Cerebellar cortex (tissue), 1 donor: ENCODE measurements at regions not wholly inside any gene's neighbourhood (a gene's known extent, or its start where the extent isn't known, plus 50 kb on each side); places are given as distances from the start of the nearest gene placed in this dataset.

Source experiments
- DNase-seq: peaks from one replicate; pipeline ENCODE4 v3.0.0-alpha.2; 2015; ENCODE audit warnings: low spot score

DNA sequence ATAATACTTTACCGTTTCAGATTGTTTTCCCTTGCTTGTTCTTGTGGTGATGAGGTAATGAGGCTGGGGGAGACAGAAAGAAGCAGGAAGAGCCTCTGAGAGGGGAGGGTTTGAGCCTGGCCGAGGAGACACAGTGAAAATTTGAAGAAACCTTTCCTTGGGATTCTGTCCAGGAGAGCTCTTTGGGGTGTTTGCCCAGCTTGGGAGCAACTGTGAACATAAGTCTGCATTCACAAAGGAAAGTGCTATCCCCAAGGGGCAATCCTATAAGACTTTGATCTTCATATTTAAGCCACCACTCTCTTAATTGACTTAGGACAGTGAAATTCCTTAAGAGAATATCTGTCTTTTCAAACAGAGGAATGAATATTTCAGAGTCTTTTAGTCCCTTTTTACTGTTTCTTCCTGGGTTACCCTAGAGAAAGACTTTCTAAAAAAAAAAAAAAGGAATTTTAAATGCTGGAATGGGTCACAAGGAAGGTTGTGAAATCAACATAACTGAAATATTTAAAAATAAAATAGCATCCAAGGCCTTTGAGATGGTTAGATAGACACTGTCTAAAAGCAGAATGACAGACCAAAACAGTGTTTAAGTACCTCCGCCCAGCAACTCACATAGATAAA, 52.5 kb upstream of the STAM2 start:
- DNase-seq, result no peak

DNA sequence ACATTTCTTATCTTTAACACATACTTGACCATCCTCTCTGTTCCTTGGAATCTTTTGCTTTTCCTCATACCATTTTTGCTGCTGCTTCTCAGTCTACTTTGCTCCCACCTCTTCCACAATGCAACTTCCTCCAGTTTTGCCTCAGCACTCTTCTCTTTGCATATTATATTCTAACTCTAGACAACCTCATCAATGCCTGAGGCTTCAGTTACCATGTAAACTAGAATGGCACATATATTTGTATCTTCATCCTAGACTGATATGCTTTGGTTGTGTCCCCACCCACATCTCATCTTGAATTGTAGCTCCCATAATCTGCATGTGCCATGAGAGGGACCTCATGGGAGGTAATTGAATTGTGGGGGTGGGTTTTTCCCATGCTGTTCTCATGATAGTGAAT, 55.9 kb upstream of the STAM2 start:
- DNase-seq, result no peak

DNA sequence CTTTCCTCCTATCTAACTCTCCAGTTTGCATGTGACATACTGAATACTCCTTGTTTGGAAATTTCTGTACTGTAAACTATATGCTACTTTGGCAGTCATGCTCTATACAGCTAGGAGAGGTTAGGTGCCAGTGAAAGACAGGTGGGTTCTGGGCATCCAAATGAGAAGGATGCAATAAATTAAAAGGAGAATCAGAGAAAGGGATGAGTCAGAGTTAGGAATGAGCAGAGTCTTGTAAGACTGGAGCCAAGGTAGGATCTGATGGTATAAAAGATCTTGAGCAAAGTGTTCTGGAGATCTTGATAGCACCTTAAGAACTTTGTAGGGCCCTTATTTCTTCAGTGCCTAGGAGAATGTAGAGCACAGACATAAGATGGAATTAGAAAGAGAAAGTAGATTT, 58.7 kb upstream of the STAM2 start:
- no peak for DNase-seq

DNA sequence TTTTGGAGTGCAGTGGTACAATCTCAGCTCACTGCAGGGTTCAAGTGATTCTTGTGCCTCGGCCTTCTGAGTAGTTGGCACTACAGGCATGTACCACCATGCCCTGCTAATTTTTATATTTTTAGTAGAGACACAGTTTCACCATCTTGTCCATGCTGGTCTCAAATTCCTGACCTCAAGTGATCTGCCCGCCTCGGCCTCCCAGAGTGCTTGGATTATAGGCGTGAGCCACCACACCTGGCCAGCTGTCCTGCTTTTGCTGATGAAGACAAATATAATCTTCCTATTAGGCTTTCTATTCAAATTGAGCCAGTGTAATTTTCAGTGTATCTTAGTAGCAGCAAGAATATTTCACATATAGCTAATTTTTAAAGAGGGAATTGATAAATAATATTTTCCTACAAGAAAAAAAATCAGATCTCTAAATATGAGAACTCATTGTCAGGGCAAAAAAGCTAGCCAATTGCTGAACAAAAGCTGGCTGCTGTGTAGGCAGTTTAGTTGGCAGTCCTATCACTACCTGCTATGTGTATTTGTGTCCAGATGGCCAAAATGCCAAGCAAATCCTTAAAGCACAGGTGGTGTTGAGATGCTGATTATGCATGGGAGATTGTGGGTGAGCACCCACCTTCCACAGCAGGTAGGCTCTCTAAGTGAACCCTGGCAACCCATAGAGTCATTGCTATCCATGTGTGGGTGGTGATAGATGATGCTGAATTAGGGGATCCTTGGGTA, 60.8 kb upstream of the STAM2 start:
- DNase-seq, result peak; percentile 91

DNA sequence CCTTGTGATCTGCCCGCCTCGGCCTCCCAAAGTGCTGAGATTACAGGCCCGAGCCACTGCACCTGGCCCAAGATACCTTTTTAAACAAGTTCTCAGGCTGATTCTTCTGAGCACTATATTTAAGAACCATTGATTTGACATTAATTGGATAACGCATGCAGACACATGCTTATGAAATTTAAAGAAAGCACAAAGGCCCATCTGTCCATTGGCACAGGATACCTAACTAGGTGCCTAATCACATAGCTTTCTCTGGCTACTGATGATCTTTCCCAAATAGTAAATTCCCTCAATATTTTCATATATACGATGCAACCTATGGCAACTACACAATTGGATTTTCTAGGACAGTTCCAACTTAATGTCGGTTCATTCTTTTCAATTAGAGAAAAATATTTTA, 62.5 kb upstream of the STAM2 start:
- peak; percentile 75 for DNase-seq

DNA sequence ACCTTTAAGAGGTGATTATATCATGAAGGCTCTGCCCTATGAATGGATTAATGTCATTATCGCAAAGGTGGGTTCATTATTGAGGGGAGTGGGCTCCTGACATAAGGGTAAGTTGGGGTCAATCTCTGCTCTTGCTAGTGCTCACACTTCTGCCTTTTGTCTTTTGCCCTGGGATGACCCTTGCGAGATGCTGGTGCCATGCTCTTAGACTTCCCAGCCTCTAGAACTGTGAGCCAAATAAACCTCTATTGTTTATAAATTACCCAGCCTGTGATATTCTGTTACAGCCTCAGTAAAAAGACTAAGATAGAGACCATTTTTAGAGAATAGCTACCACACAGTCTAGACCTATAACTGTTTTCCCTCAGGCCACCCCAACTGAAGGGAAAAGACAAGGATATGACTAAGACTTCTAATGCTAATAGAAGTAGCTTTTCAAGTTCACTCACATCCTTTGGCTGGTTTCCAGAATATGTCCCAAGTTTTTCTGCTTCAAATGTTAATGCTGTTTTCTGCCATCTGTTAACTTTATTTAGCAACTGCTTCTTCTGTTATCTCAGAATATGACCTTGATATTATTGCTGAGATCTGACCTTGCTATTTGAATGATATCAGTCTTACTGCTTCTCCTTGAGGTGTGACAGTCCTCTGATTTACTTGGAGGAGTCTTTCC, 65.1 kb upstream of the STAM2 start:
- peak; percentile 21 for DNase-seq

DNA sequence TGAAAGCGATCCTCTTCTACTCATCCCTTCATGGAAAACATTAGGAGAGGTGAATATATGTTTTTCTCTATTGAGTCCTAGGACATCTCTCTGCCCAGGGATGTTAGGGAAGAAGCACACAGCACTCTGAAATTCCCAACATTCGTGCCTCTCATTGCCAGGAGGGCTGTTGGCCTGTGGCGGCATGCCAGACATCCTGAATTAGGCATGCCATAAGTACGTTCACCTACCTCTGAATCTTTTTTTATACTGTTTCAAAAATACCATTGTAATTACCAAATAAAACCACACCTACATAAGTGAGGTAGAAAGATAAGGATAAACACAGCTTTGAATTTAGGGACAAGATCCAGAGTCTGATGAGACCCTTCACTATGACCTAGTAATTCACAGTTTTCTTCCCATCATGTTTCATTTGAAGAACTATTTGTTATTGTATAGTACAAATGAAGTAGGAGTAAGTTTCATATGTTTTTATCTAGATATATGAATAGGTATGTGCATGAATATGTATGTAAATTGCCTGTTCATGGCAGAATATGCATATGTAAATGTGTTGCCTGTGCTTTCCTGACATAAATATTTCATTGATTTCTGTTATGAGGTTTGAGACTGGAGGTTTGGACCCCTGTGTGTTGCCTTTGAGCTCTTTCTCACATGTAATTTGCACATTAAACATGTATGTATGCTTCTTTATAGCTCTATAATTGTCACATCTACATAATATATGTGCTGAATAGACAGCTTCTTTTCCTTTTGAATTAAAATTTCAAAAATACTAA, 66.6 kb upstream of the STAM2 start:
- DNase-seq, result peak; percentile 46

DNA sequence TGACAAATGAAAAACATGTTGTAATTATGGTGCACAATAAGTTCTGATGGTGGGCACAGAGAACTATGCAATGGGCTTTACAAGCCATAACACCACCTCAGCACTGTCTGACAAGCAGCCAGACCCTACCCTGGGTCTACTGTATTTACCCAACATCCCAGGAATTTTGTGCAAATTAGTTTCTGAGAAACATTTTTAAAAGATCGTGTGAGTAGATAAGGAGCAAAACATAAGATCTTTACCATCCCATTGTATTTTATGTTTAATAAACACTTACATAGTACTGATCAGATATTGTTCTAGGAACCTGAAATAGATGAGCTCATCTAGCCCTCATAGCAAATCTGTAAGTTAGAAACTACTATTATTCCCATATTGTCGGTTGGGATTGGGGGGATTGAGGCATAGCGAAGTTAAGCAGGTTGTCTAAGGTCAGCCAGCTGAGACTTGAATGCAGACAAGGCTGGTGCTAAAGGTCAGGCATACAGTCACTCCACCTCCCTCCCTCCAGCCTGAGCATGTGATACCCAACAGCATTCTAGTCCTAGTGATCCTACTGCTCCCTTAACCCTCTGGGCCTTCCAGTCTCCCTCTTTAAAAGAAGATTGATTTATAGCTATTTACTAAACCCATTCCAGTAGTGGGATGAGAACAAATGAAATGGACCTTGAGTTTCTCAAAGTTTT, 67.4 kb upstream of the STAM2 start:
- no peak for DNase-seq

DNA sequence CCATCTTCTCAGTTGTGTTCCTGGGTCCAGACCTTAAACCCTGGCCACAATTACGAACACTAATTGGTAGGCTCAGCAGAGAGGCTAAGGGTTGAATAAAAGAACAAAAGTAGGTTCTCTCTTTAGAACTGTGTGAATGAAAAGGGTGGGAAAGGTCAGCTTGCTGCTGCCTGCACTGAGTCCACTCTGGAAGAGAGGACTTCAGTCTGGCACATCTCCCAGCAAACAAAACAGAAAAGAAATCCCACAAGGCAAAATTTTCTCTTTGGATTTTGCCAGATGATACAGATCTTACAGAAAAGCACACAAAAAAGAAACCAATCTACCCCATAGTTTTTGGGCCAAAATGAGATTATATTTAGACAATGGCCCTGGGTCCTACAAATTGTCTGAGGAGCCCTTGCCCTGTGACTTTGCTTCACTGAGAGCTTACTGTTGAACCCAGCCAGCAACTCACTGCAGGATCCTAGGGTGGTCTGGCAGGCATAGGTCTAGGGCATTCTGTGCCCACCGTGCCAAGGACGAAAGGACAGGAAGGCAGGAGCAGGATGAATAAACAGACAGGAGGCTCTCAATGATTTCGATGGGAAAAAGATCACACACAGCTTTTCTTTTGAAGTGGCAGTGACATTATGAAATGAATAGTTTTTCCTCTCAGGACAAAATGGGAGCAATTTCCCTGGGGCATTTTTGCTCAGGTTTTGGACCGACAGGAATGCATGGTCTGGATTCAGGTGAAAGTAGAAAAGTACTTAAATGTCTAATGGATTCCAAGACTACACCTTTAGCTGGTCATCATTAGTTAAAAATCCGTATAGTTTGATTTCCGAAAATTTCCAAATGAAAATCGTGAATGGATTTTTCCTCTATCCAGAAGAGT, 68.4 kb upstream of the STAM2 start:
- DNase-seq, result peak; percentile 48

DNA sequence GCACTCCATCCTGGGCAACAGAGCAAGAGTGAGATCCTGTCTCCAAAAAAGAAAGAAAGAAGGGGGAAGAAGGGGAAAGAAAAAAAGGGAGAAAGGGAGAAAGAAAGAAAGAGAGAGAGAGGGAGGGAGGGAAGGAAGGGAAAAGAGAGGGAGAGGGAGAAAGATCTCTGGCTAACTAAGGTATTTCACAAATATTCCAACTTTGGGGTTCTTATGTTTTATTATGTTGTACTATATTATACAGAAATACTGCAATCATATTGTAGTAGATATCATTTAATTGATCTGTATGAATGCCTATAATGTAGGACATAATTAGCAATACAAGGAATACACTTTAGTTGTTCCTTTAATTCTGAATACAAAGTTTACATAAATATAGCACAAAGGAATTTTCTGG, 70.1 kb upstream of the STAM2 start:
- DNase-seq, result no peak

DNA sequence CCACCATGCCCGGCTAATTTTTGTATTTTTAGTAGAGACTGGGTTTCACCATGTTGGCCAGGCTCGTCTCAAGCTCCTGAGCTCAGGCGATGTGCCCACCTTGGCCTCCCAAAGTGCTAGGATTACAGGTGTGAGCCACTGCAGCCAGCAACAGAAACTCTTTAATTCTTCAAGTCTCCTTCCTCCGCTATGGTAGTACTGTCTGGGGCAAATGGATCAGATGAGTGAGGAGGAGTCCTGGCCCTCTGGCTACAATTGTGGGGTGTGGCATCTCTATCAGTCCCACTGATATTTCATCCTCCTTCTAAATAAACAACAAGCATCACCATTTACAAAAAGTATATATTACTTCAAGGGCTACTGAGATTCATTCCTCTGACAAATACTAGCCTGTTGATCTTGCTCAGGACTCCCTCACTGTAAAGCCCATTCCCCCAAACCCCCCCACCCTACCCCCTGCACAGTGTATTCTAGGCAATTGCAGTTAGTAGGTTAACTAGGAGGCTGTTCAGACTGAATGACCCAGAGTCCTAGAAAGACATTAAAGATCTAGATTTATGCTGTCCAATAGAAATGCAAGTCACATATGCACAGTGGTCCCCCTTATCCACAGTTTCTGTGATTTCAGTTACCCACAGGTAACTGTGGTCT, 71.2 kb upstream of the STAM2 start:
- DNase-seq, result no peak

DNA sequence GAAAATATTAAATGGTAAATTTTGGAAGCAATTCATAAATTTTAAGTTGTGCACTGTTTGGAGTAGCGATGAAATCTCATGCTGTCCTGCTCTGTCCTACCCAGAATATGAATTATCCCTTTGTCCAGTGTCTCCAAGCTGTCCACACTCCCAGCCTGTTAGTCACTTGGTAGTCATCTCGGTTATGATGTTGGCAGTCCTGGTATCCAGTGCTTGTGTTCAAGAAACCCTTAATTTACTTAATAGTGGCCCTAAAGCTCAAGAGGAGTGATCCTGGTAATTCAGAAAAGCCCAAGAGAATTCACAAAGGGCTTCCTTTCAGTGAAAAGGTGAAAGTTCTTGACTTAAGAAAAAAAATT, 71.8 kb upstream of the STAM2 start:
- no peak for DNase-seq

DNA sequence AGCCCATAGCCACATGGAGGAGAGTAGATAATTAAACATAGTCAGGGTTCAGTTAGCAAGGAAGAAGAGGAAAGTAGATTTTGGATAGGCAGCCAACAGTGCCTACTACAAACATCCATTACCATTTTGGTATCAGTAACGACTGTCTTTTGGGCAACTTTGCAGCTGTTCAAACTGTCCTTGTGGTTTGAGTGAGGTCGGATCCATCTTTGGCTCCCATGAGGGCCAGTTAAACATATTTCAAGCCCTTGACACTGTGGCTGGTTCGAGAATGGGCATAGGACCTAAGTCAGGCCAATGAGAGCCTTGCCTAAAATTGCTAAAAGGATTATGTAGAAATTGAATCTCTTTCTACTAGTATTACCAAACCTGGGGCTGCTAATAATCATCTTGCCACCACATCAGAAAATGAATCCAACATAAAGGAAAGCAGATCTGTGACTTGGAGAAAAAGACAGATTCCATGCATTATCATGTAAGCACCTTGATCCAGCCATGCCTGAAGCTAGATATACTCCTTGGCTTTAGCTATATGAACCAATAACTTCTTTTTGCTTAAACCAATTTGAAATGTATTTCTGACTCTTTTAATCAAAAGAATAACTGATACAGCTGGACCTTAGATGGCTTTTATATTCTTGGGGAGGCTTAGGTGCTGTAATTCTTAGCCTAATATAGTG, 75.0 kb upstream of the STAM2 start:
- no peak for DNase-seq

DNA sequence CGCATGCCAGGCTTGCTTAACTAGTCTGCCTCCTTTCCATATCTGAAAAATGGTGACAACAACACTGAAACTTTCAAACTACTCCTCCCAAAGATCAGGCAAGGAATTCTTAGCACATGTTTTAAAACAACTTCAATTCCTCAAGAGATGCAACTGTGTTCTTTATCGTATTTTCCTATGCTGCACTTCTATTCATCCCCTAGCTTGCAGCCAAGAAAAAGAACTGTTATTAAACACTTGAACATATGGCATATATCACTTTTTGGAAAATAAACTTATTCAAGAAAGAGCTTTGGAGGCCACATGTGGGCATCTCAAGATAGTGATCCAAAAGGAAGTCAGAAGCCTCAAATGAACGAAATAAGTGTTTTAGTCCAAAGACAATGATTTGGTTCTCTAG, 75.6 kb upstream of the STAM2 start:
- DNase-seq, result no peak

DNA sequence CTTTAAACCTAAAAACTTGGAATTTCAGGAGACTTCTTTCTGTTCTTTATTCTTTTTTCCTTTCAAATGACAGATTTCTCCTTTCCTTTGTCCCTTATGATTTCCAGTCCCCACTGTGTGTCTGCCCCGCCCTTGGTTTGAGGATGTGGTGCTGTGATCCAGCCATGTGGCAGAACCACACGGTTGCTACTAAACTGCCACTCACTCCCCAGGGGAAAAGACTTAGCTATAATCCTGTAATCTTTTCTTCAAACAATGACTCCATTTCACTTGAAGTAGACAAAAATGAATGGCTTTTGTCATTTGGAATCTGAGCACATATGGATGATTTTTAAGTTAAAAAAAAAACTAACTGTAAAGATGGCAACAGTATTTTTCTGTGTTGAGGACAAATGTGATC, 76.2 kb upstream of the STAM2 start:
- DNase-seq, result no peak

DNA sequence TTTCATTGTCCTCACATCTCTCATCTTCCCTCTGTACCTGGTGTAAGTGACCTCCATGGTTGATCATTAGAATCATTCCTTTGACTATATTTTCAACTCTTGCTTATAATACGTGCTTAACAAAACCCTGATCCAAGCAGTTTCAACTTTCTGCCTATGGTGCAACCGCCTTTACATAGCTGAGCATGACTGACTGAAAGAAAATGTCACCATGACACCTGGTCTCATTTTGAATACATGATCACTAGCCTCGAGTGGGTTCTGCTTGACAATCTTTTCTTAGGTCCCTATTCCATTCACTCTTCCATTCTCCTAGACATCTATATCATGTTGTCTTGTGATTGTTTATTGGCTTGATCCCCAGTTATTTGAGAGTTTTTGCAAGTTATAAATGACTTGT, 78.9 kb upstream of the STAM2 start:
- no peak for DNase-seq

DNA sequence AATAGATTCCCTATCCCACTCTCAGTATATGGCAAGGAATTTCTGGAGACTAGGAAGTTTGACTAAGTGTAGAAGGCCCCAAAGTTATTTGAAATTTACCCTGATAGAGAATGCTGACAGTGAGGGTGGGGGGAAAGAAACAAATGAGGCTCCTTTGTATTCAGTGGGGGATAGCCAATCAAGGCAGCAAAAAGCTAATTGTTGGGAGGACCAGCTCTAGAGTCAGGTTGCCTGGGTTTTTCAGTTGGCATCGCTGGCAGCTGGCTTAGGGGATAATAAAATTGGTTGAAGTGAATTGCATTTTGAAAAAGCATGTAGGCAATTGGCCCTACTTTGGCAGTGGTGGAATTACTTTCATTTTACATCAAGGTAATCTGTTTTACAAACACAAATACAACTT, 79.4 kb upstream of the STAM2 start:
- DNase-seq, result no peak

DNA sequence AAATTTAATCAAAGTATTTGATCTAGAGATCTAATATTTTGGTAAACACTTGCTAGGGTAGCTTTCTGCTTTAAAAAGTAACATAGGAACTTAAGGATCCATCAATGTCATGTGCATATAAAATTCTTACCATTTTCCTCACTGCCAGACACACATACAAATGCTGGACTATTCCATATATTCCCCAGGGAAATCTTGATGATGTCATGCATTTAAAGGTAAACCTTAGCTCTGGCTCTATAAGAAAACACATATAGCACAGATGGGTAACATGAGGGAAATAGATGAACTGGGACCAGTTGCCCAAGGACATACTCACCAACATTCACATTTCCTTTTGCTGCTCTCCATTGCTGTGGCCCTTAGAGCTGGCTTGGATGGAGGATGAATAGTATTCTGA, 79.1 kb upstream of the FMNL2 start:
- DNase-seq, result no peak

DNA sequence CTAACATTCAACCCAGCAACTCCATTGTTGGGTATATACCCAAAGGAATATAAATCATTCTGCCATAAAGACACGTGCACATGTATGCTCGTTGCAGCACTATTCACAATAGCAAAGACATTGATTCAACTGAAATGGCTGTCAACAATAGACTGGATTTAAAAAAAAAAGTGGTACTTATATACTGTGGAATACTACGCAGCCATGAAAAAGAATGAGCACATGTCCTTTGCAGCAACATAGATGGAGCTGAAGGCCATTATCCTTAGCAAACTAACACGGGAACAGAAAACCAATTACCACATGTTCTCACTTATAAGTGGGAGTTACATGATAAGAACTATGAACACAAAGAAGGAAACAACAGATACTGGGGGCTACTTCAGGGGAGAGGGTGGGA, 74.0 kb upstream of the FMNL2 start:
- no peak for DNase-seq

DNA sequence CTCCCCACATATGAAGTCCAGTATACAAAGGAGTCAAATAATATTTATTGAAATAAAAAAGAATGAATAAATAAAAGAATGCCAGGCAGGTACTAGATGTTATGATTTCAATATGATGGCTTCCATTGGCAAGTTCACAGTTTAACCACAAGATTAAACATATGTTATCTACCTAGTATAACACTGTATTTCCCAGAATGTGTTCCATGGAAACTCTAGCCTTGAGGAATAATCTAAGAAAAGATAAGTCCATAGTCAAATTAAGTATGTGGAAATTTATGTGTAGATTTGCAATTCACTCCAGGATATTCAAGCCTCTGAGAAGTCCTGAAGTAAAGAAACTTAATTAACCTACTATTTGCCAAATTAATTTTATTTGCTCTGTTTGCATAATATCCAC, 71.1 kb upstream of the FMNL2 start:
- DNase-seq, result no peak
